ENCODE measurements at regions not wholly inside any gene's neighbourhood (a gene's known extent, or its start where the extent isn't known, plus 50 kb on each side); places are given as distances from the start of the nearest gene placed in this dataset.

- TF ChIP-seq EZH2 (optimal IDR thresholded peaks at IDR 0.05; ENCODE audit: low read depth, low read length) (no peak), CTCF (IDR thresholded peaks at IDR 0.05; ENCODE audit: low read length) (no peak), EZH2phosphoT487 (IDR thresholded peaks at IDR 0.05; ENCODE audit: low read length) (no peak)
These were observed 873.7 kb upstream of the FAT3 start for GRCh38 chr11:91350931-91351330.
